ENCODE measurements at regions not wholly inside any gene's neighbourhood (a gene's known extent, or its start where the extent isn't known, plus 50 kb on each side); places are given as distances from the start of the nearest gene placed in this dataset.
"Not testable (repeated sequence)": the region's sequence is repeated elsewhere in the genome, so short reads cannot be mapped to it uniquely, and the experiment has no call there.

DNA sequence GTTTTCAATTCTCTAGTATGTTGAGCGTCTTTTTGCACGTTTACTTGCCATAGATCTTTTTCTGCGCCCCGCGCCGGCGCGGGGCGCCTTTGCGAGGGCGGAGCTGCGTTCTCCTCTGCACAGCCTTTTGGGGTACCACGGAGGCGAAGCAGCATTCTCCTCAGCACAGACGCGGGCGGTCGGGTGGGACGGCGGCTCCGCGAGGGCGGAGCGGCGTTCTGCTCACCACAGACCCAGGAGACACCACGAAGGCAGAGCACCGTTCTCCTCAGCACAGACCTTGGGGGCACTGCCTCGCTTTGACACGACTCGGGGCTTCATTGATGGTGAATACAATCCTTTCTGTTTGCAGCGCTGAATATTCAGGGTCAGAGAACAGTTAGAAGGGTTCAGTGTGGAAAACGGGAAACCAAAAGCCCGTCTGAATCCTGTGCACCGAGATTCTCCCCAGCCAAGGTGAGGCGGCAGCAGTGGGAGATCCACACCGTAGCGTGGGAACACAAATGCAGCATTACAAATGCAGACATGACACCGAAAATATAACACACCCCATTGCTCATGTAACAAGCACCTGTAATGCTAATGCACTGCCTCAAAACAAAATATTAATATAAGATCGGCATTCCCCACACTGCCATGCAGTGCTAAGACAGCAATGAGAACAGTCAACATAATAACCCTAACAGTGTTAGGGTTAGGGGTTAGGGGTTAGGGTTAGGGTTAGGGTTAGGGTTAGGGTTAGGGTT is 190.7 kb upstream of the VIPR2 start:
- peak in 1 of 2 donors; percentile 7 for DNase-seq (ENCODE audit: low read depth in 2 of 2)

DNA sequence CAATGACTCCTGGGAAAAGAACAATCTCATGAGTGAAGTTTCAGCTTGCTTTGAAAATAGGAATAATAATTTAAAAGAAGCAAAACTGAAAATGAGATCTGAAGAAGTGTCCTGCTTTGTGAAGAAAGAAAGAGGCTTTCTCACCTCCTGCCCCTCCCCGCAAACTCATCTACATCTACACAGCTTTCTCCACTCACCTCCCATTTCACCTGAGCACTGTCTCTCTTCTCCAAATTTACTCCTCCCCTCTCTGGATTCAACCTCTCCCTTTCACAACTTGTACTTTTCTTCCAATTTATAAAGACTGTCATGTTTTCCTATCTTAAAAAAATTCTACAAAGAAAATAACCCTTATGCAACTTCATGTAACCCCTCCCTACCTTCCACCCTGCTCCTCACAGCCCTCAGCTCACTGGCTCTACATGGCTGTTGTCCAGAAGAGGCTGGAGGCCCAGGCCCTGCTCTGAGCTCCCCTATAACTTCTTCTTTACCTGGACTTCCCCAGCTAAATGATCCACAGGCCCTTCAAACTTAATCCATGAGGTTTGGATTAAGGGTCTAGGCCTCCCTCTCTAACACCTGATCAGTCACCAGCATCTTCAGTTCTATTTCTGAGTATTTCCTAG is 188.3 kb upstream of the VIPR2 start:
- not testable (repeated sequence) for DNase-seq (ENCODE audit: low read depth in 2 of 2)

DNA sequence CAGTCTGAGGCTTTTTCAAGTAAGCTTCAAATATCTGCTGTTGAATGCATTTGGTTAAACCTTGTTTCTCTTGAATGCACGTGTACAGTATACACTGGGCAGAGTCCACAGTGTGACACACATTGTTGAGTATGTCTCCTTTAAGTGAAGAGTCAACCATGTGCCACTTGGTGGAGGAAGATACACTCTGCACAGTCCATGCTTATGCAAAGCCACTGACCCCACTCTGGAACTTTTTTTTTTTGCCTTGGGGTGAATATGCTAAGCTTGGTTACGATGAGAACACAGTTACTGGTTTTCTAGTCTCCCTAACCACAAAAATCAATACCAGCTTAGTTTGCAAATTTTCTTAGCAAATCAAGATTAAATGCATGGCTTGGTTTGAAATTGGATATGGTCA is 186.8 kb upstream of the VIPR2 start:
- DNase-seq (ENCODE audit: low read depth in 2 of 2) = no peak

DNA sequence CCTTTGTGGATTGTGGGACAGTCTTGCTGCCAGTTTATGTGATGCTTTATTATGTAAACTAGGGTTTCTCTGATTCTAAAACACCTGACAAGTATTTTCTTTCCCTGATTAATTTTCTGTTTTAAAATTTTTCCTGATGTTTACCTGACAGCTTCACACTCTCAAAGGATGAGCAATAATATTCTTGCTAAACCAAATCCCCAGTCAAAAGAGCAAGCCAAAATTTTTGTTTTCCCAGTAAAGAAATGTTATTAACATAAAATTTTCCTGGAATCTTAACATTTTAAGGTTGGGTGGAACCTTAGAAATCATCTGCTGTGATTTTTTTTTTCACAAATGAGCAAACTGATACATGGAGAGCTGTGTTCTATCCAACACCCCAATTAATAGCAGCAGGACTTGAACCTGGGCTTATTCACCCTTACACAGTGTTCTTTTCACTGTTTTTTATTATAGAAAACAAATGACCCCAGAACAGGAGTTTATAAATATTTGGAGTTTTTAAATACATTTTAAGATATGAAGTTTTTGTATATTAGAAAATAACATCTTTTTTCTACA is 185.2 kb upstream of the VIPR2 start:
- no peak for DNase-seq (ENCODE audit: low read depth in 2 of 2)

DNA sequence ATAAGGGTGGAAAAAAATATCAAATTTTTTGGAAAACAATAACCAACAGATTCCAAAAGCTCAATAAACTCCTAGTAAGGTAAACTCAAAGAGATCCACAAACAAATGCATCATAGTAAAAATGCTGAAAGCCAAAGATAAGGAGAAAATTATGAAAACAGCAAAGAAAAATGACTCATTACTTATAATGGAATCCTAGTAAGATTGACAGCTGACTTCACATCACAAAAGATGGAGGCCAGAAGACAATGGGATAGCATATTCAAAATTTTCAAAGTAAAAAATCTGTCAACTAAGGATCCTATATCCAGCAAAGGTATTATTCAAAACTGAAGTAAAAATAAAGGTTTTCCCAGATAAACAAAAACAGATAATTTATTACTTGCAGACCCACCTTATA is 183.4 kb upstream of the VIPR2 start:
- DNase-seq (ENCODE audit: low read depth in 2 of 2) = no peak

DNA sequence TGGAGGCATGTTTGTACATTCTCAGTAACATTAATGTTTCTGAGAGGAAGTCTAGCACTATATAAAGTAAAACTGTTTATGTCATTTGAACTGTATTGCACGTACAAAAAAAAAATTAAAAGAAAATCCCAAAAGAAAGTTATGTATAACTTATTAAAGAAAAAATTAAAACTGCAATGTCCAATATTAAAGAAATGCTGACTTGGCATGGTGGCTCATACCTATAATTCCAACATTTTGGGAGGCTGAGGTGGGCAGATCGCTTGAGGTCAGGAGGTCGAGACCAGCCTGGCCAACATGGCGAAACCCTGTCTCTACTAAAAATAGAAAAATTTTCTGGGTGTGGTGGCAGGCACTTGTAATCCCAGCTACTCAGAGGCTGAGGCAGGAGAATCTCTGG is 178.7 kb upstream of the VIPR2 start:
- no peak for DNase-seq (ENCODE audit: low read depth in 2 of 2)

DNA sequence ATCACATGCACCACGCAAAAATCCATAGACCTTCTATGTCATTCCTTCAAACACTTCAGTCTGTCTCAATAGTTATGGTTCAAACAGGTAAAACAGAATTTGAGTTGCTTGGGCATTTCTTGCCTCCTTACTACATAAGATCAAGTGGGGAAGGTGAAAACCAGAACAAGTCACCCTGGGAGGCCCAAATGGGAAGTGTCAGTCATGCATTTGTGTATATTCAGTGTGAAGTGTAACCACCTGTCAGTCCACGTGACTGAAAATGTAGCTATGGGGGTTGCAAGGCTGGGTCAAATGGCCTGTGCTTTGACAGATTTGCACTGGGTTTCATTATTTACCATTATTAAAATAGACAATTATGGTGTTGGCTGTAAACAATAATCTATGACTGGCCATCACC is 176.6 kb upstream of the VIPR2 start:
- no peak for DNase-seq (ENCODE audit: low read depth in 2 of 2)

DNA sequence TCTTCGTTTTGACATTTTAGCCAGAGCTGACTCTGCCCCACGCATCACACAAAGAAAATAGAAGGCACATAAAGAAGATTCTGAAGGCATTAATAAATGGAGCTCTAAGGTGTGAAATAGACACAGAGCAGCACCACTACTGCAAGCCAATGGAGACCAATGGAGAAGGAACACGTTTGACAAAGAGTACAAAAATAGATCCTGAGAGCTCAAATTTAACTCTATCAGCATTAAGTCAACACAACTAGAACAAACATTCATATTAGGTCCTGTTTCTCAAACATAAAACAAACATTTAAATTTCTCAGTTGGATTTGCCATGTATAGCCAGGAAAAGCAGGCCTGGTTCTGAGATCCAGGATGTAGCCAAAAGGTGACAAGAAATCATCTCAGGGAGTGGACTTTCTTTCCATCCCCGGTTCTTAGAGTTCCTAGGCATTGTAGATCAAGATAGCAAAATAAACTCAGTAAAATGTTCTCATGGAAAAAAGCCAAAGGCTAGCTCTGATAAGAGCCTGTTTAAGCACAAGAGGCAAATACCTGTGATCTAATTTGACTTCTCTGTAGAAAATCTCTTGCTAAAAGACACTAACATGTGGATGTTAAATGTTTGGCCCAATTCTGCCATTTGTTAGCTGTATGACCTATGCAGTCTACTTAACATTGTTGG is 174.2 kb upstream of the VIPR2 start:
- DNase-seq (ENCODE audit: low read depth in 2 of 2) = no peak

DNA sequence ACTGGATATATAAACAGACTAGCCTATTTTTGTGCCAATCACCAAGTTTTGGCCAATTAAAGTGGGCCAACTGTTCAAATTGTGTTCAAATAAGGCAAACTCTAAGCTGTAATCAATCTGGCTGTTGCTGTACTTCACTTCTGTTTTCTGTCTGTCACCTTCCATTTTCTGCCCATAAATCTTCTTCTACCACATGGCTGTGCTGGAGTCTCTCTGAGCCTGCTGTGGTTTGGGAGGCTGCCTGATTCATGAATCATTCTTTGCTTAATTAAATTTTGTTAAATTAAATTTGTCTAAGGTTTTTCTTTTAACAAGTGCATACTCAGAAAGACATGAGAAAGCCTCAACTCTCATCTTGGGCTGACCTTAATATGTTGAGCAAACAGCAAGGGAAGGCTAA is 172.6 kb upstream of the VIPR2 start:
- DNase-seq (ENCODE audit: low read depth in 2 of 2) = no peak

DNA sequence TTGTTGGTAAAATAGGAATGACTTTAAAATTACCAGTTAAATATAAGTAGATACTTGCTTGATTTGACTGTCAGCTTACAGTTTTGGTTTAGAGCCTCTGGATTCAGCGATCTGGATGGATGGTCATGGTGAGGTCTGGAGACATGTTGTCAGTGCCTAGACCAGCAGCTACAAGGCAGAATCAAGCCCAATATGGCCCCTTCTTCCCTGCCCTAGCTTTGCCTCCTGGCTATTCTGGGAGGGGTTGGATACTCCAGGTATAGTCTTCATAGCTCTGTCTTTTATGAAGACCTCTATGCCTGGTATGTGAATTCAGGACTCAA is 166.5 kb upstream of the VIPR2 start:
- DNase-seq (ENCODE audit: low read depth in 2 of 2) = no peak

DNA sequence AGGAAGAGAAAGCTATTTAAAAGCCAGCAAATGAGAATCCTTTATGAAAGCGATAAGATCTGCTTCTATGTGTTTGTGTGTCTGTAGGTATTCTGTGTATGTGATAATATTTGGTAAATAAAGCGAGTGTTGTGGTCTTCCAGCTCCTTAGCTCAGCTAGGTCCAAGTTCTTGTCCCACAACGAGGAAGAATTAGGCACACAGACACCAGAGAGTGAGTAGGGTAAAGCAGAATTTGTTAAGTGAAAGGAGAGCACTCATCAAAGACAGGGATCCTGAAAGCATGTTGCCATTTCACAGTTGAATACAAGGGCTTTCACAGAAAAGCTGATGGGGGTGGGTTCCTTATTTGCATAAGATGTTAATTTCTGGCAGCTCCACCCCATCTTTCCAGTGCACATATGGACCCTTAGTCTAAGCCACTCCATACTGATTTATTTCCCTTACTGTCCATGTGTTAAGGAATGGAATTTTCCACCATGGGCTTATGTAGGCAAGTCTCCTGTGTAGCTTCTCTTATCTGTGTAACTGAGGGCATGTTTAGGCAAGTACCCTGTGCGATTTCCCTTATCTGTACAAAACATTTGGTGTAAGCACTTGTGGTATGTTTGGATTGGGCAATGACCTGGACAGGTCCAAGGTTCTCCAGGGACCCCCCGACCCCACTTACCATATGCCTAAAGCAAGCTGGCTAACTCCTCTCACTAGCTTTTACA is 165.9 kb upstream of the VIPR2 start:
- no peak for DNase-seq (ENCODE audit: low read depth in 2 of 2)

DNA sequence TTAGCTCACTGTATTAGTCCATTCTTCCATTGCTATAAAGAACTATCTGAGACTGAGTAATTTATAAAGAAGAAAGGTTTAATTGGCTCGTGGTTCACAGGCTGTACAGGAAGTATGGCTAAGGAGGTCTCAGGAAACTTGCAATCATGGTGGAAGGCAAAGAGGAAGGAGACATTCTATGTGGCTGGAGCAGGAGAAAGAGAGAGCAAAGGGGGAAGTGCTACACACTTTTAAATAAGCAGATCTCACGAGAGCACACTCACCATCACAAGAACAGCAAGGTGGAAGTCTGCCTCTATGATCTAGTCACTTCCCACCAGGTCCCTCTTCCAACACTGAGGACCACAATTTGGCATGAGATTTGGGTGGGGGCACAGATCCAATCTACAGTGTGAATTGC is 164.5 kb upstream of the VIPR2 start:
- DNase-seq (ENCODE audit: low read depth in 2 of 2) = not testable (repeated sequence)

DNA sequence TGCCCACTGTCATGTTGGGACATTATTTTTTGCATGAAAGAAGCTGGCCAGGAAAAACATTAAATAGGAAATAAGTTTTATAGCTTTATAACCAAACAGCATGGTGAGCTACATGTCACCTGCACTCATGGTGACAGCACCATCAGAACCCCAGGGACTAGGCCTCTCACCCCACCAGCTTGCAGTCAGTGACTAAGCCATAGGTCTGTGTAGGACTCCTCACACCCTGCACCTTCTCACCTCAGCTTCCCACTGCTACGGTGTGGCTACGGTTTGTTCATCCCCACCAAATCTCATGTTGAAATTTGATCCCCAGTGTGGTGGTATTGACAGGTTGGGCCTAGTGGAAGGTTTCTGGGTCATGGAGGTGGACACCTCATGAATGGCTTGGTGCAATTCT is 161.3 kb upstream of the VIPR2 start:
- no peak for DNase-seq (ENCODE audit: low read depth in 2 of 2)

DNA sequence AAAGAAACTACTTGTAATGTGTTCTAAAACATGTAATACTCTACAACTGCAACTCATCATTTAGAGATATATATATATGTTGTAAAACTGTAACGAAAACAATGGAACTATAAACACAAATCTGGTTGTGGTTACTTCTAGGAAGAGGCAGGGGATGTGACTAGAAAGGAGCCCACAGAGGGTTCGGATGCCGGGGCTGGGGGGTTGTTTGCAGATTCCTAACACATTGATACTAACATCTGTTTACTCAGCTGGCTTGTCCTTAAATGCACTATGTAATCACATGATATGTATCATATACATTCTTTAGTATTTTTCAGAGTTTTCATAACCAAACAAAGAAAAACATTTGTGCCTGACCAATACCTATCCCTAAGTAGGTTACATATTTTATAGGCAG is 160.5 kb upstream of the VIPR2 start:
- DNase-seq (ENCODE audit: low read depth in 2 of 2) = not testable (repeated sequence)

DNA sequence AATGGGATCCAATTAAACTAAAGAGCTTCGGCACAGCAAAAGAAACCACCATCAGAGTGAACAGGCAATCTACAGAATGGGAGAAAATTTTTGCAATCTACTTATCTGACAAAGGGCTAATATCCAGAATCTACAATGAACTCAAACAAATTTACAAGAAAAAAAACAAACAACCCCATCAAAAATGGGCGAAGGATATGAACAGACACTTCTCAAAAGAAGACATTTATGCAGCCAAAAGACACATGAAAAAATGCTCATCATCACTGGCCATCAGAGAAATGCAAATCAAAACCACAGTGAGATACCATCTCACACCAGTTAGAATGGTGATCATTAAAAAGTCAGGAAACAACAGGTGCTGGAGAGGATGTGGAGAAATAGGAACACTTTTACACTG is 158.8 kb upstream of the VIPR2 start:
- DNase-seq (ENCODE audit: low read depth in 2 of 2) = not testable (repeated sequence)

DNA sequence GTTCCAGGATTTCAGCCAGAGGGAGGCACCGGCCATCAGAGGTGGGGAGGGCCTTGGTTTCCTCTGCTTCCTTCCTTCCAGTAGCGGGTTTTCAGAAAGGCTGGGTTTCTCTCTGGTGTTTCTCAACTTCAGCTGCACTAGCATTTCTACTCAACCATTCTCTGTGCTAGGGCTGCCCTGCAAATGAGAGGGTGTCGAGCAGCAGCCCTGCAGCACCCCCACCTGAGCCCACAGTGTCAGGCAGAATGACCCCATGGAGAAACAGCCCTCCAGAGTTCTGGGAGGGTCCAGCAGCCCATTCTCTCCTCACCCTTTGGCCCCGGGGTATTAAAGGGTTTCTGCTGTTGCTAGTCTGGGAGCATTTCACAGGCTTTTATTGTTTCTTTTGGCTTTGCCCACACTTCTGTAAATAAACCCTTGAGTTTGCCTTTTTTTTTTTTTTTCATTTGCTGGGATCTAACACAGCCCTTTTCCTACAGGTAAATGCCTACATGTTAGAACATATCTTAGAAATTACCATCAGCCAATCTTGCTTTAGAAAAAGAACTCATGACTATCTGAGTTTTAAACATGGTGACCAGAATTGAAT is 151.5 kb upstream of the VIPR2 start:
- DNase-seq (ENCODE audit: low read depth in 2 of 2) = no peak

DNA sequence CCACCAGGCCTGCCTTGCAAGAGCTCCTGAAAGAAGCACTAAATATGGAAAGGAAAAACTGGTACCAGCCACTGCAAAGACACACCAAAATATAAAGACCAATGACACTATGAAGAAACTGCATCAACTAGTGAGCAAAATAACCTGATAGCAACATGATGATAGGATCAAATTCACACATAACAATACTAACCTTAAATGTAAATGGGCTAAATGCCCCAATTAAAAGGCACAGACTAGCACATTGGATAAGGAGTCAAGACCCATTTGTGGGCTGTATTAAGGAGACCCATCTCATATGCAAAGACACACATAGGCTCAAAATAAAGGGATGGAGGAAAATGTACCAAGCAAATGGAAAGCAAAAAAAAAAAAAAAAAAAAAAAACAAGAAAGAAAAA is 141.8 kb upstream of the VIPR2 start:
- not testable (repeated sequence) for DNase-seq (ENCODE audit: low read depth in 2 of 2)

DNA sequence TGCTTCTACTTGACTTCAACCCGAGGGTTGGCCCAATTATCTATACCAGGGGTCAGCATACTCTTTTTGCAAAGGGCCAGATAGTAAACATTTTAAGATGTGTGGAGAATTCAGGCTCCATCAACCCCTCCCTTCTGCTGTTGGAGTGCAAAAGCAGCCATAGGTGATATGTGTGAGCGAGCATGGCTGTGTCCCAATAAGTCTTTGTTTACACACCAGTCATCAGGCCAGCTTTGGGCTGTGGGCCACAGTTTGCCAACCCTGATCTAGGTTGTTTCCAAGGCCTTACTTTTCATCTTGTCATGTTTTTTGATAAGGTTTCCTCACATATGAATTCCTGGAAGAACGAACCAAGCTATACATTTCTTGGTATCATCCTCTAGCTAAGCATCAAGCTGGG is 136.9 kb upstream of the VIPR2 start:
- DNase-seq (ENCODE audit: low read depth in 2 of 2) = no peak

DNA sequence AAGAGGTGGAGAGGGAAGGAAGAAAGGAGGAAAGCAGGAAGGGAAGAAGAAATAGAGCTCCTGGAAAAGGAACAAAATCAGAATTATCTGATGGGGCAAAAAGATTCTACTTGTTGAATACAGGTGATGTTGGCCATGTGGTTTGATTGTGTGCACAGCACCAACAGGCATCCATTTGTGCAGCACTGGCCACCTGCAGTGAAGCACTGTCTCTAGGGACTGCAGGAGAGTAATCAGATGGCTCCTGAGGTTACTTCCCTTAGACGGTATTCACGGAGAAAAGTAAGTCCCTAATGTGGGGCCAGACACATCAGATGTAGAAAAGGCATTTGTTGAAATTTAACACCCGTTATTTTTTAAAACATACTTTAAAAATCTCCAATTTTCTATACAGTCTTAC is 135.3 kb upstream of the VIPR2 start:
- no peak for DNase-seq (ENCODE audit: low read depth in 2 of 2)

DNA sequence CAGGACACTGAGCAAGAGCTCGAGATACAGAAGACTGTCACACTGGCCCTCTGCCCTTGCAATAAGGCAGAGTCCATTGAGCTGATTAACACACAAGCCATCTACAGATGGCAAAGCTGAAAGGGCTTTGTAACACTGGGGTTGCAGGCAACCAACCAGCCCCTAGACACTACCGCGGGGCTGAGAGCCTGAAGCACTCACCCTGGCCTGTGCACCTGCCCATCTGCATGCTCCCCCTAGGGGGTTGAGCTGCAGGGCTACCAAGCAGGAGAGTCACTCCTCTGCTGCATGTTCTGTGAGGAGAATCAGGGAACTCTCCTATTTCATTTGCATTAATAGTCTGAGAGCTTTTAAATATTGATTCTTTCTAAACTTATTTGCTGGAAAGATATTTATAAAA is 128.1 kb upstream of the VIPR2 start:
- DNase-seq (ENCODE audit: low read depth in 2 of 2) = no peak

DNA sequence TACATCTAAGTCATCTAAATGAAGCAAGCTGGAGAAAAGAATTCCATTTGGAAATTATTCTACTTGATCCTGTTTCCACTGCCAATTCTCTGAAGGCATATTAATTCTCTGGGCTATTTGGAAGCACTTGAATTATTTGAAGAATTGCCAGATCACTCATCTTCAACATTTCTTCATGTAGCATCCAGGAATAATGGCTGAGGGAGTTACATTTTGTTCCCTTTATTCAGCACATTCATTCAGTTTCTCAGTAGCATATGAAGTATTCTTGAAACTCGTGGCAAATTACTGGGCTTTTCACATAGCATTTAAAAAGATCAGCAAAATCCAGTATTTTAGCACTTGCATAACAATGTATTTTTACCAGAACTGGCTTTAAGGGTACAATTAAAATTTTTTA is 127.1 kb upstream of the VIPR2 start:
- no peak for DNase-seq (ENCODE audit: low read depth in 2 of 2)

DNA sequence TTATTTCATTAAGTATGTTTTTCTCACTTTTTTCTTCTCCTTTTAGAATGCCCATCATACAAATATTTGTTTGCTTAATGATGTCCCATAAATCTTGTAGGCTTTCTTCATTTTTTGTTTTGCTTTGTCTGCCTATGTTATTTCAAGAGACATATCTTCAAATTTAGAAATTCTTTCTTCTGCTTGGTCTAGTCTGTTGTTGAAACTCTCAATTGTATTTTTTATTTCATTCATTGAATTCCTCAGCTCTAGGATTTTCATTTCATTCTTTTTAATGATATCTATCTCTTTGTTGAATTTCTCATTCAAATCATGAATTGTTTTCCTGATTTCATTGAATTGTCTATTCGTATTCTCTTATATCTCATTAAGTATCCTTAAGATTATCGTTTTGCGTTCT is 125.1 kb upstream of the VIPR2 start:
- no peak for DNase-seq (ENCODE audit: low read depth in 2 of 2)
